Ishikawa (cell line): ENCODE measurements at regions not wholly inside any gene's neighbourhood (a gene's known extent, or its start where the extent isn't known, plus 50 kb on each side); places are given as distances from the start of the nearest gene placed in this dataset.

Experiments
- CEBPB ChIP-seq: IDR thresholded peaks from 2 replicates; pipeline ENCODE4 v1.6.1; 2012
- FOXM1 ChIP-seq: IDR thresholded peaks from 2 replicates; pipeline ENCODE4 v1.6.1; 2012; ENCODE audit warnings: low read depth, borderline replicate concordance
- NFIC ChIP-seq: IDR thresholded peaks from 2 replicates; pipeline ENCODE4 v1.6.1; 2012
- RAD21 ChIP-seq: IDR thresholded peaks from 2 replicates; pipeline ENCODE4 v1.6.1; 2012; ENCODE audit warnings: low read depth
- REST ChIP-seq: IDR thresholded peaks from 2 replicates; pipeline ENCODE4 v1.6.1; 2012; ENCODE audit warnings: low read depth, mild to moderate bottlenecking
- TAF1 ChIP-seq: IDR thresholded peaks from 2 replicates; pipeline ENCODE4 v1.6.1; 2012; ENCODE audit warnings: low read depth, mild to moderate bottlenecking

GRCh38 chr2:6577960-6578359 lies 287.7 kb downstream of the CMPK2 start:
- no peak for TF ChIP-seq FOXM1
- no peak for TF ChIP-seq TAF1
- TF ChIP-seq CEBPB, result no peak
- no peak for TF ChIP-seq RAD21
- no peak for TF ChIP-seq REST
- TF ChIP-seq NFIC, result no peak
